Colonic mucosa (tissue), 4 donors: ENCODE measurements at regions not wholly inside any gene's neighbourhood (a gene's known extent, or its start where the extent isn't known, plus 50 kb on each side); places are given as distances from the start of the nearest gene placed in this dataset.

ENCODE experiments used
- DNase-seq: peaks from one replicate; pipeline ENCODE4 v3.0.0-alpha.2; 2020
- H3K27ac ChIP-seq: fragments of 200-600 bp; one replicate; pipeline ENCODE4 v1.8.0; 2021
- H3K27me3 ChIP-seq: fragments of 200-600 bp; one replicate; pipeline ENCODE4 v1.8.0; 2021
- H3K36me3 ChIP-seq: fragments of 200-600 bp; one replicate; pipeline ENCODE4 v1.8.0; 2021
- H3K4me1 ChIP-seq: fragments of 200-600 bp; one replicate; pipeline ENCODE4 v1.8.0; 2021; ENCODE audit warnings: mild to moderate bottlenecking
- H3K4me3 ChIP-seq: fragments of 200-600 bp; one replicate; pipeline ENCODE4 v1.8.0; 2021
- H3K9ac ChIP-seq, 2 donors: one replicate each; pipeline ENCODE4 v1.7.0; 2013; ENCODE audit warnings: control low read depth in 2 of 2, low read depth in 2 of 2, low read length in 2 of 2
- H3K9me3 ChIP-seq: fragments of 200-600 bp; one replicate; pipeline ENCODE4 v1.8.0; 2021
- intact Hi-C: fragments of 100-400 bp; cut with DNase I; formaldehyde crosslinking; loops from one replicate; pipeline ENCODE4 v1.14.1; 2022
- TF ChIP-seq, protein P1 (sequence below): fragments of 200-600 bp; IDR thresholded peaks from one replicate; pipeline ENCODE4 v1.8.0; 2022; ENCODE audit warnings: antibody characterized with exemption, mild to moderate bottlenecking
- donor health status: healthy.
- donor health status: DM: no; HTN: no; CAD: no.
- donor health status: DM: no; HTN: no; CAD: no.

DNA sequence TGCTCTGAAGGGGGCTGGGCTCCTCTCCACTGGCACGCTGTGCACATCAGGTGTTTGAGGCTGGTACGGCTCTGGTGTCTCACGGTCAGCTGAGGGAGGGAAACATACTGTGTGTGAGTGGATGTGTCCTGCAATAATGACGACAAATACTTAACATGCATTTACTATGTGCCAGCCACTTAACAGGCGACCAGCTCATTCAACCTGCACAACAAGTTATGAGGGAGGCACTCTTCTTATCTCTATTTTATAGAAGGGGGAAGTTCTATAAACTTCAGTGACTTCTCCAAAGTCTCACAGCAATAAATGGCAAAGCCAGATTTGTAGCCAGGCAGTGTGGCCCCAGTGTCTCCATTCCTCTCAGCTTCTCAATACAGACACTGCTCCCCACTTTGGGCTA lies 83.1 kb upstream of the LINGO1 start:
- Histone ChIP-seq H3K27ac (no peak overlapping the region), H3K4me1 (no peaks in the 10 kb centered on the region), H3K9ac (no peak overlapping the region), H3K4me3 (no peak overlapping the region), H3K9me3 (no peaks in the 10 kb centered on the region), H3K36me3 (no peaks in the 10 kb centered on the region), H3K27me3 (no peaks in the 10 kb centered on the region)
- TF ChIP-seq, protein P1, sequence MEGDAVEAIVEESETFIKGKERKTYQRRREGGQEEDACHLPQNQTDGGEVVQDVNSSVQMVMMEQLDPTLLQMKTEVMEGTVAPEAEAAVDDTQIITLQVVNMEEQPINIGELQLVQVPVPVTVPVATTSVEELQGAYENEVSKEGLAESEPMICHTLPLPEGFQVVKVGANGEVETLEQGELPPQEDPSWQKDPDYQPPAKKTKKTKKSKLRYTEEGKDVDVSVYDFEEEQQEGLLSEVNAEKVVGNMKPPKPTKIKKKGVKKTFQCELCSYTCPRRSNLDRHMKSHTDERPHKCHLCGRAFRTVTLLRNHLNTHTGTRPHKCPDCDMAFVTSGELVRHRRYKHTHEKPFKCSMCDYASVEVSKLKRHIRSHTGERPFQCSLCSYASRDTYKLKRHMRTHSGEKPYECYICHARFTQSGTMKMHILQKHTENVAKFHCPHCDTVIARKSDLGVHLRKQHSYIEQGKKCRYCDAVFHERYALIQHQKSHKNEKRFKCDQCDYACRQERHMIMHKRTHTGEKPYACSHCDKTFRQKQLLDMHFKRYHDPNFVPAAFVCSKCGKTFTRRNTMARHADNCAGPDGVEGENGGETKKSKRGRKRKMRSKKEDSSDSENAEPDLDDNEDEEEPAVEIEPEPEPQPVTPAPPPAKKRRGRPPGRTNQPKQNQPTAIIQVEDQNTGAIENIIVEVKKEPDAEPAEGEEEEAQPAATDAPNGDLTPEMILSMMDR, result no peak
- intact Hi-C loops, result no loop called here
- no peak for DNase-seq

DNA sequence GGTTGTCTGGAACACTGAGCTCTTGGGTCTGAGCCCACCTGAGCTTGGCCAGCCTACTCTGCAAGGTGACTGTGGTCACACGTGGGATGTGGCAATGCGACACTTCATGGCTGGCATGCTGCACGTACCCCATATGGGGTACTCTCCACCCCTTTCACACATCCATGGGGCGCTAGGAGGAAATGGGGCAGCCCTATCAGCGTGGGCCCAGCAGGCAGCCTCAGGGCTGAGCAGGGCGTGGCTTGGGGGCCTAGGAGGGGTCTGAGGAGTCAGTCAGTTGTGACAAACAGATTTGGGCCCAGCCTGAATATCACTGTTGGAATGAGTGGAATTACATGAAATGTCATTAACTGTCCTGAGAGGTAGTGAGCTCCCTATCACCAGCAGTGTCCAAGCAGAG lies 82.3 kb upstream of the LINGO1 start:
- no peaks in the 10 kb centered on the region for H3K27me3 ChIP-seq
- TF ChIP-seq, protein P1, result no peak
- no peak for DNase-seq

DNA sequence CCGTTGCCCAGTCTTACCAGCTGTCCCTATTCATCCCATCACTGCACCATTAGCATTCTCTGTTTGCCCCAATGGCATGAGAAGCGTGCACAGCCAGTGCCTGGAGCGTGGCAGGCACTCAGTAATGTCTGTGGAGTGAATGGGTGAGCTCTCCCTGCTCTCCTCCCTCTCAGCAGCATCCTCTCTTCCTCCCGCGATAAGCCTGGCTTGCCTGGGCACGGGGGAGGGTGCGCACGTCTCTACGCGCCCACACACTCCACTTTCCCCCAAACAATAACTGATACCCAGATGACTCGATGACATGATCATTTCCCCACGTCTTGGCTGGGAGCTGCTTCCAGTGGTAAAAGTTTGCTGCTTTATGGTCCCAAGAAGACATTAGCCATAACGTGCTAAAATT lies 81.8 kb upstream of the LINGO1 start:
- intact Hi-C loops, result no loop called here

More for the DNA sequence above, 82.3 kb upstream of the LINGO1 start:
- Histone ChIP-seq H3K27ac (no peak overlapping the region), H3K36me3 (no peaks in the 10 kb centered on the region), H3K9me3 (no peaks in the 10 kb centered on the region), H3K4me1 (no peaks in the 10 kb centered on the region), H3K4me3 (no peak overlapping the region), H3K9ac (no peak overlapping the region)
- intact Hi-C loops, result no loop called here

DNA sequence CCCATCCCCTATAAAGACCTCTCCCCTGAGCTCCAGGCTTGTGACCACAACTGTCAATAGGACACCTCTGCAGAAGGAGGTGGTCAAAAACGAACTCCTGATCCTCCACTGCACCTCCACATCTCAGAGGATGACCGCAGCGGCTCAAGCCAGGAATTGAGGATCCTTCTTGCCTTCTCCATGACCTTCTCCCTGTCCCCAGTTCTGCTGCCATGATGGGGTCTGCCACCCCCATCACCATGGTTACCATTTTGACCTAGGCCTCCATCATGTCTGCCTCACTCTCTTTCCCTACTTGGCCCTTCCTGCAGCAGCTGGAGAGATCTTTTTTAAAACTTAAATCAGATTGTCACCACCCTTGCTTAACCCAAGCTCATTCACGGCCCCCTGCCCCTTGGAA lies 81.3 kb upstream of the LINGO1 start:
- H3K27me3 ChIP-seq, result no peaks in the 10 kb centered on the region
- no peak overlapping the region for H3K9ac ChIP-seq
- DNase-seq, result no peak
- TF ChIP-seq, protein P1, result no peak
- H3K27ac ChIP-seq, result no peak overlapping the region
- H3K9me3 ChIP-seq, result no peaks in the 10 kb centered on the region
- no peak overlapping the region for H3K4me3 ChIP-seq
- no peaks in the 10 kb centered on the region for H3K4me1 ChIP-seq
- intact Hi-C loops, result no loop called here
- H3K36me3 ChIP-seq, result no peaks in the 10 kb centered on the region

More for the DNA sequence above, 81.8 kb upstream of the LINGO1 start:
- TF ChIP-seq, protein P1, result no peak
- H3K27me3 ChIP-seq, result no peaks in the 10 kb centered on the region
- H3K9ac ChIP-seq, result no peak overlapping the region
- H3K4me1 ChIP-seq, result no peaks in the 10 kb centered on the region
- no peaks in the 10 kb centered on the region for H3K9me3 ChIP-seq
- H3K4me3 ChIP-seq, result no peak overlapping the region
- no peak for DNase-seq
- H3K36me3 ChIP-seq, result no peaks in the 10 kb centered on the region
- H3K27ac ChIP-seq, result no peak overlapping the region

DNA sequence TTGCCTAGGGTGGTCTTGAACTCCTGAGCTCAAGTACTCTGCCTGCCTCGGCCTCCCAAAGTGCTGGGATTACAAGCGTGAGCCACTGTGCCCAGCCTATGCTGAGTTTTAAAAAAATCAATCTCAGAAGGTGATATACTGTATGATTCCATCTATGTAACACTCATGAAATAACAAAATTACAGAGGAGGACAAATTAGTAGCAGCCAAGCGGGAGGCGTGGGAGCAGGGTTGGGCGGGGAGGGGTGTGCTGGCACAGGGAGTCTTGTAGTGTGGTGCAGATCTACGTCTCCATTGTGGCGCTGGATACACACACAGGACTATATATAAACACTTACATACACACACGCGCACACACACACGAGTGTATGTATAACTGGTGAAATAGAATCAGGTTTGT lies 80.6 kb upstream of the LINGO1 start:
- no peak overlapping the region for H3K27ac ChIP-seq
- DNase-seq, result no peak
- intact Hi-C loops, result no loop called here

More for the DNA sequence above, 80.6 kb upstream of the LINGO1 start:
- H3K4me3 ChIP-seq, result no peak overlapping the region
- no peaks in the 10 kb centered on the region for H3K27me3 ChIP-seq
- no peak overlapping the region for H3K9ac ChIP-seq
- H3K36me3 ChIP-seq, result no peaks in the 10 kb centered on the region
- no peaks in the 10 kb centered on the region for H3K4me1 ChIP-seq
- no peaks in the 10 kb centered on the region for H3K9me3 ChIP-seq
- TF ChIP-seq, protein P1, result no peak
